Thyroid gland (tissue), 4 donors: ENCODE measurements at regions not wholly inside any gene's neighbourhood (a gene's known extent, or its start where the extent isn't known, plus 50 kb on each side); places are given as distances from the start of the nearest gene placed in this dataset.

Experiments used
- DNase-seq, 2 donors: peaks; one replicate each; pipeline ENCODE4 v3.0.0-alpha.2; 2019
- H3K27ac ChIP-seq, 3 donors: fragments of 200-600 bp; sonication (generic); 1 replicate in 2 of 3; 2 replicates in 1 of 3; pipeline ENCODE4 v1.5.1; 2016 to 2019; ENCODE audit warnings: mild to moderate bottlenecking in 1 of 3, moderate library complexity in 1 of 3
- H3K27me3 ChIP-seq: fragments of 200-600 bp; sonication (generic); one replicate; pipeline ENCODE4 v1.5.1; 2019
- H3K36me3 ChIP-seq, 2 donors: fragments of 200-600 bp; sonication (generic); one replicate each; pipeline ENCODE4 v1.5.1; 2016 to 2019
- H3K4me1 ChIP-seq, 2 donors: fragments of 200-600 bp; sonication (generic); one replicate each; pipeline ENCODE4 v1.5.1; 2017 to 2019
- H3K4me3 ChIP-seq, 3 donors: fragments of 200-600 bp; sonication (generic); replicated peaks in 1 of 3; 1 replicate in 2 of 3; 2 replicates in 1 of 3; pipeline ENCODE4 v1.5.1; 2016; ENCODE audit warnings: mild to moderate bottlenecking in 1 of 3
- H3K9me3 ChIP-seq: fragments of 200-600 bp; sonication (generic); one replicate; pipeline ENCODE4 v1.5.1; 2017
- POLR2A ChIP-seq, 2 donors: fragments of 450-650 bp; IDR thresholded peaks; one replicate each; pipeline ENCODE4 v1.6.1; 2017; ENCODE audit warnings: antibody characterized with exemption in 2 of 2, mild to moderate bottlenecking in 2 of 2, moderate library complexity in 1 of 2
- WGBS, 2 donors: methylation state at CpG; one replicate each; pipeline ENCODE4 v1.1.5; 2017; 5-methylcytosine and 5-hydroxymethylcytosine counted together
- intact Hi-C: fragments of 100-400 bp; cut with DNase I; formaldehyde crosslinking; loops from one replicate; pipeline ENCODE4 v1.15.1; 2023
- TF ChIP-seq, protein P1 (sequence below), 6 experiments: fragments of 200-600 bp in 3 of 6; fragments of 450-650 bp in 3 of 6; sonication (generic) in 3 of 6; IDR thresholded peaks; one replicate each; pipeline ENCODE4 v1.5.1; 2016 to 2019; ENCODE audit warnings: antibody characterized with exemption in 6 of 6, mild to moderate bottlenecking in 2 of 6, inconsistent platforms in 1 of 6, moderate library complexity in 1 of 6

- H3K9me3 ChIP-seq, result no peaks in the 10 kb centered on the region
- no peak for DNase-seq
- no peak overlapping the region for H3K4me3 ChIP-seq
- no peak for TF ChIP-seq POLR2A (IDR thresholded peaks at IDR 0.05)
- TF ChIP-seq, protein P1, sequence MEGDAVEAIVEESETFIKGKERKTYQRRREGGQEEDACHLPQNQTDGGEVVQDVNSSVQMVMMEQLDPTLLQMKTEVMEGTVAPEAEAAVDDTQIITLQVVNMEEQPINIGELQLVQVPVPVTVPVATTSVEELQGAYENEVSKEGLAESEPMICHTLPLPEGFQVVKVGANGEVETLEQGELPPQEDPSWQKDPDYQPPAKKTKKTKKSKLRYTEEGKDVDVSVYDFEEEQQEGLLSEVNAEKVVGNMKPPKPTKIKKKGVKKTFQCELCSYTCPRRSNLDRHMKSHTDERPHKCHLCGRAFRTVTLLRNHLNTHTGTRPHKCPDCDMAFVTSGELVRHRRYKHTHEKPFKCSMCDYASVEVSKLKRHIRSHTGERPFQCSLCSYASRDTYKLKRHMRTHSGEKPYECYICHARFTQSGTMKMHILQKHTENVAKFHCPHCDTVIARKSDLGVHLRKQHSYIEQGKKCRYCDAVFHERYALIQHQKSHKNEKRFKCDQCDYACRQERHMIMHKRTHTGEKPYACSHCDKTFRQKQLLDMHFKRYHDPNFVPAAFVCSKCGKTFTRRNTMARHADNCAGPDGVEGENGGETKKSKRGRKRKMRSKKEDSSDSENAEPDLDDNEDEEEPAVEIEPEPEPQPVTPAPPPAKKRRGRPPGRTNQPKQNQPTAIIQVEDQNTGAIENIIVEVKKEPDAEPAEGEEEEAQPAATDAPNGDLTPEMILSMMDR (IDR thresholded peaks at IDR 0.05), result no peak
- no peak overlapping the region for H3K27ac ChIP-seq
- H3K4me1 ChIP-seq, result no peaks in the 10 kb centered on the region
- no peaks in the 10 kb centered on the region for H3K36me3 ChIP-seq
- WGBS, 2 donors, result 75 to 76% methylated on average over 3 of the region's 3 CpGs
- H3K27me3 ChIP-seq, result no peaks in the 10 kb centered on the region
- intact Hi-C loops, result no loop called here
These were observed 65.6 kb upstream of the ETS2 start for GRCh38 chr21:38740090-38740489.

- no peak for TF ChIP-seq POLR2A (IDR thresholded peaks at IDR 0.05)
- TF ChIP-seq, protein P1 (IDR thresholded peaks at IDR 0.05), result no peak
- Histone ChIP-seq H3K9me3 (no peaks in the 10 kb centered on the region), H3K4me3 (no peak overlapping the region), H3K27ac (no peak overlapping the region), H3K36me3 (no peaks in the 10 kb centered on the region), H3K27me3 (no peaks in the 10 kb centered on the region), H3K4me1 (no peaks in the 10 kb centered on the region)
- intact Hi-C loops, result no loop called here
- 94 to 97% methylated on average over 5 of the region's 5 CpGs for WGBS, 2 donors
- no peak for DNase-seq
These were observed 64.4 kb upstream of the ETS2 start for GRCh38 chr21:38741092-38741949.

- TF ChIP-seq POLR2A (IDR thresholded peaks at IDR 0.05), result no peak
- TF ChIP-seq, protein P1 (IDR thresholded peaks at IDR 0.05), result no peak
- no peaks in the 10 kb centered on the region for H3K4me1 ChIP-seq
These were observed 63.8 kb upstream of the ETS2 start for GRCh38 chr21:38741950-38742256.

GRCh38 chr21:38742580-38743260 is 63.0 kb upstream of the ETS2 start:
- intact Hi-C loops, result no loop called here
- no peaks in the 10 kb centered on the region for H3K9me3 ChIP-seq
- H3K36me3 ChIP-seq, result no peaks in the 10 kb centered on the region
- H3K27me3 ChIP-seq, result no peaks in the 10 kb centered on the region
- H3K4me3 ChIP-seq, result no peak overlapping the region
- 92 to 98% methylated on average over 1 of the region's 1 CpG for WGBS, 2 donors
- H3K27ac ChIP-seq, result no peak overlapping the region
- DNase-seq, result no peak
- H3K4me1 ChIP-seq, result no peaks in the 10 kb centered on the region
- TF ChIP-seq, protein P1 (IDR thresholded peaks at IDR 0.05), result no peak
- no peak for TF ChIP-seq POLR2A (IDR thresholded peaks at IDR 0.05)

More at GRCh38 chr21:38741950-38742256, 63.8 kb upstream of the ETS2 start:
- no peaks in the 10 kb centered on the region for H3K36me3 ChIP-seq
- H3K27ac ChIP-seq, result no peak overlapping the region
- no peak overlapping the region for H3K4me3 ChIP-seq
- H3K27me3 ChIP-seq, result no peaks in the 10 kb centered on the region
- intact Hi-C loops, result no loop called here
- no peaks in the 10 kb centered on the region for H3K9me3 ChIP-seq
- 89 to 91% methylated on average over 5 of the region's 5 CpGs for WGBS, 2 donors
- no peak for DNase-seq
